ENCODE measurements at regions not wholly inside any gene's neighbourhood (a gene's known extent, or its start where the extent isn't known, plus 50 kb on each side); places are given as distances from the start of the nearest gene placed in this dataset.

DNA sequence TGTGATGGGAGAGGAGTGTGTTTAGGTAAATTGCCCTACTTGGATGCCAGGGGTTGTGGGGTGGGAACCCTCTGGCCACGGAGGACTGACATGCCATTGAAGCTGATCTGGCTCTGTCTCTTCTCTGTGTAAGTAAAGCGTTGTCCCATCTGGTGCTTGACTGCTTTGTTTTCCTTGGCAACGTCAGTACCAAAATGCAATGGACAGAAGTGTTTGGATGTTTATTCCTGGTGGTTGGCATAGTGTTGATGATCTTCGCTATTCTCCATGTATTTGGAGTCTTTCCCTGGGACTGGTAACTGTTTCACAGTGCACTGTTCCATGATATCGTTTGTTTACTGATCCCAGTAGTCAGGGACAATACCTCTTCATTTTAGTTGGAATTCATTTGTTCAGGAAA, 130.5 kb upstream of the MCTP2 start:
- DNase-seq (ENCODE audit: low read depth) = no peak

DNA sequence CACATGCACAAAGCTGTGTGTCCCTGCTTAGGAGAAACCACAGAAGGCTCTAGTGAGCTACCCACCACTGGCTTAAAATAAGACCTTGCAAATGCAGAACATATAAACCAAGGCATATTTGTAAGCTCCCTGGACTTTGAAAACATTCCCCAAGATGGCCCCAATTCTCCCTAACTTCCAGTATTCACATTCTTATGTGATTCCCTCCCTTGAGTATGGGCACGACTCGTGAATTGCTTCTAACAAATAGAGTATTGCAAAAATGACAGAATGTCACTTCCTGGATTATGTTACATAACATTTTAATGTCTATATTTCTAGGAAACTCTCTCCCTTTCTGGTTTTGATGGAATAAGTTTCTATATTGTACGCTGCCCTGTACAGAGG, 131.8 kb upstream of the MCTP2 start:
- no peak for DNase-seq (ENCODE audit: low read depth)

DNA sequence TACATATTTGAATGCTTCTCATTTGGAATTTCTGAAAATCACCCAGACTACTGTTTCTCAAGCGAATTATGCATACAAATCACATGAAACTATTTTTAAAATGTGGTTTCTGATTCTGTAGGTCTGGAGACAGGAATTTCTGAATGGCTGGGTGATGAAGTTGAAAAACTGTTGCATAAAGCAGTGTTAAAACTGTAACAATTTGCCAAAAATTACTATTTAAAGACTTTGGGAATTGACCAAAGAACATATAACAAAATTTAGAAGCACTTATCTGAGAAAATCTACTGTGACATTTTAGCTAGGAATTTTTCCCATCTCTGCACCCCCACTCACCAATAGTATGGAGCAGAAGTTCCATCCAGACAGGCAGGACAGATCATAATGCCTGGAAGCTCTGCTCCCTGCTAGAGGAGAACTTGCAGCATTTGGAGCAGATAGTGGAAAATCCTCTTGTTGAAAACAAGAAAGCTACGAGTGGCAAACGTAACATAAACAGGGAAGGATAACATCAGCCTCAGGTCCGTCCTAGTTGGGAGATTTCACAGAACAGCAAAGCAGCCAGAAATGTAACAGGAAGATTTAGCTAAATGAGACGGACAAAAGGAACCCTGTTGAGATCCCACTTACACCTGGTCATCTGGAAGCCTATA, 132.3 kb upstream of the MCTP2 start:
- no peak for DNase-seq (ENCODE audit: low read depth)

DNA sequence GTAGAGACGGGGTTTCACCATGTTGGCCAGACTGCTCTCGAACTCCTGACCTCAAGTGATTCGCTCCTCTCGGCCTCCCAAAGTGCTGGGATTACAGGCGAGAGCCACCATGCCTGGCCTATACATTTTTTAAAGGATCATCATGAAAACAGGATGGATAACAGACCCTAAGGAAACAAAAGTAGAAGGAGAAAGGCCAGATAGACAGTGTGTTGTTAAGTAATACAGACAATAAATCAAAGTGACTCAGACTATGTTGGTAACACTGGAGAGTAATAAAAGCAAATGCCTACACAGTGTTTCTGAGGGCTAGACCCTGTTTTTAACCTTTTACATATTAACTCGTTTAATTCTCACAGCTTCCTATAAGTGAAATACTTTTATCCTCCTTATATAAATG, 133.8 kb upstream of the MCTP2 start:
- DNase-seq (ENCODE audit: low read depth) = no peak

DNA sequence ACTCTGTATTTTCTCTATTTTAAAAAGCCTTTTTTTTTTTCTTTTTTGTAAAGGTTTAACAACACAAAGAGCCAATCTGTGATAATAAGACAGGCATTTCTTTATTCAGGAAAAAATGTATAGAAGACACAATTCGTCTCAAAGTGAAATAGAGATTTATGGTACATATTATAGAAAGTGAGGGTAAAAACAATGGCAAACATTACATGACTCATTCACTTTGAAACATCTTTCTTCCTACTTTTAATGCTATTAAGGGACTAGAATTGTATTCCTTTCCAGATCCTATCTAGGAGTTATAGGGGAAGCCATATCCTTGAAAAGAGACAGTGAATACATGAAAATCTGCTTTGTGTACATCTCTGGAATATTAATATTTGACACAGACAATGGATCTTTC, 137.1 kb upstream of the MCTP2 start:
- DNase-seq (ENCODE audit: low read depth) = no peak

DNA sequence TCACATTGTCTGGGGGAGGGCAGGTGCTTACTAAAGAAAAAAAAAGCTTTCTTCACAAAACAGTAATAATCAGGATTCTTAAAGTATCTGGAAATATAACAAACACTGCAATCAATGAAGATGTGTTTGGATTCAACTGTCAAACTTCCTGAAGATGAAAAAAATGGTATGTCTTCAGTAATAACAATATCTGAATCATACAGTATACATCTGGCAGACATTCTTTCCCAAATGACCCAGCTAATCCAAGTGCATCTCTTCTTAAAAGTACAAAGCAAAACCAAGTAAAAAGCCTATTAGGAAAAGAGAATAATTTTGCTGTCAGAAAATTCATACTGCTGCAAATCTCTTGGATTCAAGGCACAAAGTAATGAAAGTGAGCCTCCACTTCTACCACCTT, 145.0 kb upstream of the MCTP2 start:
- DNase-seq (ENCODE audit: low read depth) = no peak

DNA sequence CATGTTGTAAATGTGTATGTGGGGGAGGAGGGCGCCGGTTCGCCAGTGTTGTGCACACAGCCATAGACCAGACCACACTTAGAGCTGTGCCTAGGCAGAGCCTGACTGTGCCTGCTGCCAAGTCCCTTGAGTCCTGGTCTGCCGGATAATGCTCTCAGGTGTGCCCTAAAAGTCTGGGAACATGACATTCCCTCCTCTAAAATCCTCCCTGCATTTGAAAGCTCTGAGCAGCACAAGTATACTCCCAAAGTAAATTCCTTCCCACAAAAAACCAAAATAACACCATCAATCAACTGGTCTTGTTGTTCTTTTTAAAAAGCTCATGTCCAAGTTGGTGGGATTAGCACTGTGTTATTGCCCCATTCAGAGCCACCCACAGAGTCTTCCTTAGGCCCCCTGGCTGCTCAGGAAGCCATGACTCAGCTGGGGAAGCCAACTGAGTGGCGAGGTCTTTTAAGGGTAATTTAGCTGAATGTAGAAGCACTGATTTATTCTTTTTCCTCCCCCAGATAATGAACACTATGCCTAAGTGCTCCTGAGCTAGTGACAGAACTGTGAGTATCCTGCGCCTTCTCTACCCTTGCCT, 147.8 kb upstream of the MCTP2 start:
- DNase-seq (ENCODE audit: low read depth) = no peak

DNA sequence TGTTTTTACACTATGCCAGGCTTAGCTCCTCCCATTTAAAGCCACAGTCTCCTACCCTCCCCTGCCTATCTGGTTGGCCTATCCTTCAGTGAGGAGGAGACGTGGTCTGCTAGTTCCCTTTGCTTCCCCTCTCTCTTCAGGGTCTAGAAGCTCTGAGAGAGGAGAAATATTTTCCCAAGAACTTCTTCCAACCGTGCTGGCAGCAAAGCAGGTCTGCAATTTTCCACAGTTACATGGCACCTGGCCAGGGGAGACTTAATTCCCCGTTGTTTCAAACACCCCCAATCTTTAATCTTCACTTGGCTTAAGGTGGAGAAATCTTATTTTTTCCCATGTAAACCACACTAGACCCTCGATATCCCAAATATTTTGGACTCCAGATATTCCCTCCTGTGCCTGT, 149.5 kb upstream of the MCTP2 start:
- no peak for DNase-seq (ENCODE audit: low read depth)

DNA sequence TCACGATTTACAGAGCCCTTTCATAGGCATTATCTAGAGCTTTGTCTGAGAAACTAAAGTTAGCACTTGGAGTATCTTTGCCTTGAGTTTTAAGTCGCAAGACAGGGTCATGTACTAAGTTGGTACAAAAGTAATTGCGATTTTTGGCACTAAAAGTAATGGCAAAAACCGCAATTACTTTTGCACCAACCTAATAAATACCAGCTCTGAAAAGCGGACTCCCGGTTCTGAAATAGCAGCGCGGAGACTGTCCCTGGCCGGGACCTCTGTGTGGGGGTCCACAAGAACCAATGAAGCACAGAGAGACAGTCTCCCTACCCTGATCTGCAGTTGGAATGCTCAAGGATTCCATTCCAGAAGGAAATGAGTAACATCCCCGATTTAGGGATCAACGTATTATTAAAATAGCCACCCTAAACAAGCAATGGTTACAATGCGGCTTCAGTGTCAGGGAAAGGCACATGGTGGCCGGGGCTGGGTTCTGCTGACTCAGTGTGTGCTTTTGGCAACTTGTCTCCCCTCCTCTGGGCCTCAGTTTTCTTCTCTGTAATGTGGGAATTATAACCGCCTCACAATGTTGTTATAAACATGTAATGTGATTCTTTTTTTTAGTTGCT, 150.3 kb upstream of the MCTP2 start:
- DNase-seq (ENCODE audit: low read depth) = no peak

DNA sequence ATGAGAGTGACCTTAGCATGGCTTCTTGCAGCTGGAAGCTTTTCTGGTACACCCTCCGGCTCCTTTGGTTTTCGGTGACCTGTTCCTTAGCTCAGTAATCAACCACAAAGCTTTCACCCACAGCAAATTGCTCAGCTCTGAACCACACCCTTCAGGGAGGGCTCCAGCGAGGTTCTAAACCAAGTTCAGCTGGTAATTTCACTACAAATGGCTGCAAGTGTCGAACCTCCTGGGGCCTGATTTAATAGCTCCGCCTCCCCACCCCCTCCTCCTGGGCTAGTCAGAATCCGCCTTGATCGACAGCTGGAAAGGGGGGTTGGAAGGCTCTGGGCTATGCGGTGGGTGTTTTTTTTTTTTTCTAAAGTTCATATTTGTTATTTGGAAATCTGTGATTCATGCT, 150.9 kb upstream of the MCTP2 start:
- peak; percentile 0 for DNase-seq (ENCODE audit: low read depth)

DNA sequence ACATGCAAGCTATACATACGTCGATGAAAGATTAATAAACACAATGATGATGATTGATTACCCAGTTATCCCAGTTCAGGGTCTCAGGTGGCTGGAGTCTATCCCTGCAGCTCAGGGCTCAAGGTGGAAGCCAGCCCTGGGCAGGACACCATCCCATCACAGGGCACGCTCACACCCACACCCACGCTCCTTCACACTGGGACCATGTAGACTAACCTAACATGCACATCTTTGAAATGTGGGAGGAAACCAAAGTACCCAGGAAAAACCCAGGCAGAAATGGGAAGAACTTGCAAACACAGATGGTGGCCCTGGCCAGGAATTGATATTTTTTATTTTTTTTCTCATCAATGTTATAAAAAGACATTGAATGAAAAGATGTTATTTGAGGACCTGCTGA, 151.4 kb upstream of the MCTP2 start:
- DNase-seq (ENCODE audit: low read depth) = no peak

DNA sequence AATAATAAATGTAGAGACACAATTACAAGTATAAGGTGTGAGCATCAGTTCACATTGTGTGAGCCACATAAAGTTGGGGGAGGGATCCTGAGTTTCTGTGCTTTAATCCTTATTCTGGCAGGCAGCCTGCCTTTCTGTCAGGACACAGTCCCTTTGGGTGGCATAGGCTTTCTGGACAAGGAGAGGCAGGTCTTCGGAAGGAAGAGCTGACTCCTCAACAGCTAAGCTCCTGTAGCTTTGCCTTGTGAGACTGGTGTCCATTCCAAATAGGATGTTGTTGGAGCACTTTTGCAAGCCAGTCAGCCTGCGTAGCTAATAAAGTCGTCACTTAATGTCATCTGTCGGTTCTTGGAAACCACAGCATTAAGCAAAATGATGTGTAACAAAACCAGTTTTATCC, 151.9 kb upstream of the MCTP2 start:
- no peak for DNase-seq (ENCODE audit: low read depth)

DNA sequence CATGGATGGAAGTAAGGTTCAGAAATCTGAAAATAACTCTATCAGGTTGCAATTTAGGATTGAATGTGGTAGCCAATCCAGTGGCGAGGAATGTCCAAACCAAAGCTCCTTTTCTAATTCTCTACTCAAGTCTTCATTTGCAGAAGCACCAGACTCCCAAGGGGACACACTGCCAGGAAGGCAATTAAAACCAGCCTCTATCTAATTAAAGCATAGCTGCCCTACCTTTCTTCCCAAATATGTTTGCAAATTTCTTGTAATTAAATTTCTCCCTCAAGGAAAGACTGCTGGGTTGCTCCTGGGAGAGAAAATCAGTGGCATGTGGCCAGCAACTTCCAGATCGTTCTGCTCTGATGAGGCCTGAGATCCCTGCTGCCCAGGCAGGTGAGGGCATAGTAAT, 153.4 kb upstream of the MCTP2 start:
- no peak for DNase-seq (ENCODE audit: low read depth)

DNA sequence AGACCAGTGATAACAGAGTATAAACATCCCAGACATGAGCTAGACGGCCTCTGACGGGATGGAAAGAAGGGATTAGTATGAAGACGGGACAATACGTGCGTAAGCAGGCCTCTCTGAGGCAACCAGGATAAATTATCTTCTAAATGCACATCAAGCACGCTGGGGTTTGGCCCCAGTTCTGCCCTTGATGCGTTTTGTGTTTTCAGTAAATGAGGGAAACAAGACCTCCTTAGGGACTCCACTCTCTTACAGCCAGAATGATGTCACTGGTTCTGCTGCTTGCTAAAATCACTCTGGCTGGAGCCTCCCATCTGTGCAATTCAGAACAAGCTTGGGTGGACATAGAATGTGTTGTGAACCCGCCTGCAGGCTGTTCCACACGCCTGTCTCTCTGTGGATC, 156.0 kb upstream of the MCTP2 start:
- DNase-seq (ENCODE audit: low read depth) = no peak

DNA sequence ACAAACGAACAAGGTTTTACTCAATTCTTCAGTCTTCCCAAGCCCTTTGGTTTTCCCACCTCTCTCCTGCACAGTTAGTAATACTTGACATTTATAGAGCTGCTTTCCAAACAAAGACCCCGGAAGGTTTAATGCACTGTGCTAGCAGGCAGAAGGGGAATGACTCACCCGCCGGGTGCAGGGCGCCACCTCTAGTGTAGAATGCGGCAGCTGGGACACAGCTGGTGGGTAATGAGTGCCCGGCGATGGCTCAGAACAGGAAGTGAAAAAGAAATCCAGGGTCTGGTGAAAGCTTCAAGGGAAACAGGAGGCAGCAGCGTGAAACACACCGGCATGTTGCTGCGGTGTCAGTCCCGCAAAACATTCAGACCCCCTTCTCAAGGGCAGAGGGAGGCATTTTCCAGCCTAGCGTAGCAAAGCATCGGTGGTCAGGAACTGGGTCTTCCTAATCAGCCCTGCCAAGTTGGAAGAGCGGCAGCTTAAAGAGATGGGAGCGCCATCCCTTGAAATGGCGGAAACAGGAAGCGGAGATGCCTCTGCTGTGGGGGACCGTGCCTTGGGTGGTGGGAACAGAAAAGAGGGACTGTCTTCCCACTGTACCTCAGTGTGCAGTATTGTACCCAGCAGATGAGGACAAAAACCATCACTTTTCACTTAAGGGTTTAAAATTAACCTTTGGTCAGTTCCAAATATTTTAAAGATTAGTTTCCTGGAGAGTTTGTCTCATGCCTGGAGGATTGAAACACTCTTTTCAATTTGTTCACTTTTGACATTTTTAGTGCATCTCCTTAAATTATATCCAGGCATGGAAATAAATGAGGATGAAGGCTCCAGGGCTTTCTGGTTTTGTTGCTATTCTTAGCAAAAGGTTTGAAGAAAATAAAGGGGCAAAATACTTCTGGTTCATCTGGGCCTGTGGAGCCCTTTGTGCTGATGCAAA, 160.7 kb upstream of the MCTP2 start:
- peak; percentile 6 for DNase-seq (ENCODE audit: low read depth)

DNA sequence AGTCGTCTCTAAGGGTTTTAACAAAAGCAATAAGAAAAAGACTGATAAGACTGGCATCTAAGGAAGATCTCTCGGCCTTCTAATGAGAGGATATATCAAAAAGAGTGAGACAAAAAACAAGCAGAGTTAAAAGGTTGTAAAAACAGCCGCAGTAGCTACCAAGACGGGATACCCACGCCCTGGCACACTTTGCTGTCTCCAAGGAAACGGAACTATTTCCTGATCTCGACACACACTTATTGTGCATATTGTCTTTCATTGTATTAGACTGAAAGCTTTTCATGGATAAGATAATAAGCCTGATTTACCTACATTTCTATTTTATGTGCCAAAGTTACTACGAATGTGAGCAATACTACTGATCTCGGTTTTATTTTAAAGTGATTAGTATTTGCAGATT, 161.5 kb upstream of the MCTP2 start:
- no peak for DNase-seq (ENCODE audit: low read depth)

DNA sequence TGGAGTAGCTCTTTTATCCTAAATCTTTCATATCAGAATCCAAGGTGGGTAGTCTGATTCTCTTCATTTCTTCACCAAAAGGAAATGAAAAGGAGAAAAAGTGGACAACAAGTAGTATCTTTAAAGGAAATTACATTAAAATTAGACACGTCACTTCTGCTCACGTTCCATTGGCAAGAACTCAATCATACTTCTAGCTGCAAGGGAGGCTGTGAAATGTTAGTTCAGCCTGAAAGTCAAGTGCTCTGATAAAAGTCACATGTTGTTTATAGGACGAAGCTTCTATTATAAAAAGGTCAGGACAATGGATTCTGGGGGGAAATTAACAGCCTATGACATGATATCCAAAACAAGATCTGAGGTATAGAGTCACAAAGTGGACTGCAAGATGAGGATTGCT, 164.6 kb upstream of the MCTP2 start:
- DNase-seq (ENCODE audit: low read depth) = no peak

DNA sequence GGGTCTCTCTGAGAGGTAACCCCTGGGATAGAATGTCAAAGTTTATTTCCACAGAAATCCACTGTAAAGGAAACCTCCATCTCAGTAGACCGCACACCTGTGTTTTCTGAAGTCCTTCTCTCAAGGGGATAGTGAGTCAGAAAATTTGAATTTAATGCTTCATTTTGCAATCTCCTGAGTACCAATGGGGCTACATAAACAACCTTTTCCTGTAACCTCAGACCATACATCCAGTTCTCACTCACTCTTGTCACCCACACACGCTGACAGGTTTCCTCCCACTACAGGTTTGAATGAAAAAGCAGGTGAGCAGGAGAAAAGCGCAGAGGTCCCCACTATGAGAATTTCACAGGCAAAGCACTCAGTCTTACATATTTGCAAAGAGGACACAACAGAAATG, 165.3 kb upstream of the MCTP2 start:
- DNase-seq (ENCODE audit: low read depth) = no peak

DNA sequence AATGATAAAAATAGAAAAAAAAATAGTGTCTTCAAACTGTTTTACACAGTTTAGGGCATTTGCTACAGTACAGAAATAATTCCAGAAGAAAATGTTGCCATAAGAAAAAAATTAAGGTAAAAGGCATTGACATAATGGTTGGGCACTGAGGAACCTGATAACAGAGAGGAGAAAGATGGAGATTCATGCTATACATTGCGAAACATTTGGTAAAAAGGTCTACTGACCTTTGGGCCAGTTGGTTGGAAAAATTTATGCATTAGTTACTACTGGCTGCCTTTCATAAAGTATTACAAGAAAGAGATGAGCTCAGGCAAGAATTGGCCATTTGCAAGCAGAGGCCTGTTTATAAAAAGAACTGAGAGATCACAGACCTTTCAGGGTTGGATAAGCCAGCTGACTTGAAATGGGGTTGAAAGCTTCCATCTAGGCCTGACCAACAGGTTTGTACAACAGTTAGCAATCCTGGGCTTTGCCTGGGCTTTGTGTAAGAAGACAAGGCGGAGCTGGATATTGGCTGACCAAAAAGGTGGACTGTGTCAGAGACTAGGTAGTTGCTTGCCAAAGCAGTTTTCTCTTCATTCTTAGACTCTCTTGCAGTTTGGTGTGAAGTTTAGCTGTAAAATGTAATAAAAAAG, 166.6 kb upstream of the MCTP2 start:
- no peak for DNase-seq (ENCODE audit: low read depth)

DNA sequence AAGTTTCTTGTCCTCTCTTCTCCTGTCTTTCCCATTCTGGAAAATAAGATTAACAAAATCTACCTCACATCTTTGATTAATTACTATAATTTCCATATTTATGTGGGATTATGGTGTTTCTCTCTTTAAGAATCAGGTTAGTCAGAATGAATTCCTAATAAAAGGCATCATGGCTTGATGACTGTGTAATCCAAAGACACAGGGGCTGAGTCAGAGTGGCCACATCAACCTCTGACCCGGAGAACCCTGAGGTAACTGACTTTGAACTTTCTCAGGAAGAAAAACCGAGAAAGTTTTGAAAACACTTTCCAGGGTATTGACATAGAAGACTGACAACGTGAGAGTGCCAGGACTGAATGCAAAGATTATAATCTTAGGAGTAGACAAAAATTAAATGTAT, 170.3 kb upstream of the MCTP2 start:
- no peak for DNase-seq (ENCODE audit: low read depth)

DNA sequence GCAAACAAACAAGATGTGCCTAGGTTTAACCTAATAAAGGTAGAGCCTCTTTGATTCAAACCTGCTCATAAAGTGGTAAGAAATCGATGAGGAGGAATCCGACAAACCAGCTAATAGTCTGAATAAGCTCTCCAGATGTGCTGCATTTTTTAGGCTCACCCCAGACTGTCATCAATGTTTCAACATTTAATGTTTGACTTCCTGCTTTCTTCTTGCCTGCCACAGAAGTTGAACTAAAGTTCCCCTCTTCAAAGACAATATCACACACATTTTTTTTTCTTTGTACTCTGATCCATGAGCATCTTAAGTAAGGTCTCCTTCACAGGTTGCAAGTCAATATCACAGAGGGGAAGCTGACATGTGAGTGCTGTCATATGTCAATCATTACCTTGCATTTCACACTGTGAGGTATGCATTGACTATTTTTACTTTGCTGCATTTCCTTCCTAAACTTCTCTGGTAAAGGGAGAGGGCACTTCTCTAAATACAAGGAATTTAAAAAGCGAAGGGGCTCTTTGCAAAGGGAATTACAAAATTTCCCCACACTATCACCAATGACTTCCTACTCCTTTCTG, 172.3 kb upstream of the MCTP2 start:
- no peak for DNase-seq (ENCODE audit: low read depth)

DNA sequence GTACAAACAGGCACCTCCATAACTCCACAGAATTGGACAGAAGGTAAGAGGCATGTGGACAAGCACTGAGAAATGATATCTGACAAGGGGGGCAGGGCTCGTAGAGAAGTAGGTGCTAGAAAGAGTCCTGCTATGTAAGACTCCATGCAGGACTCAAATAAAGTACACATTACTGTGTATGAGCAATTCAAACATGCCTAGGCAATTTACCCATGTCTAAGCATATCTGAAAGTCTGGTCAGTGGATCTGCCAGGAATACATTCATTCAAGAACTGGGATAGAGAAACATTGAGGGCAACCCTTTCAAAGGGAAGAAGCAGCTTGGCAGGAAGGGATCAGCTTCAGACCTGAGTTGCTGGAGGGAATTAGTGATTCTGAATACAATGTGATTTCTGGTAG, 174.1 kb upstream of the MCTP2 start:
- no peak for DNase-seq (ENCODE audit: low read depth)

Measured in LHCN-M2 (cell line).